ENCODE measurements at regions not wholly inside any gene's neighbourhood (a gene's known extent, or its start where the extent isn't known, plus 50 kb on each side); places are given as distances from the start of the nearest gene placed in this dataset.

DNA sequence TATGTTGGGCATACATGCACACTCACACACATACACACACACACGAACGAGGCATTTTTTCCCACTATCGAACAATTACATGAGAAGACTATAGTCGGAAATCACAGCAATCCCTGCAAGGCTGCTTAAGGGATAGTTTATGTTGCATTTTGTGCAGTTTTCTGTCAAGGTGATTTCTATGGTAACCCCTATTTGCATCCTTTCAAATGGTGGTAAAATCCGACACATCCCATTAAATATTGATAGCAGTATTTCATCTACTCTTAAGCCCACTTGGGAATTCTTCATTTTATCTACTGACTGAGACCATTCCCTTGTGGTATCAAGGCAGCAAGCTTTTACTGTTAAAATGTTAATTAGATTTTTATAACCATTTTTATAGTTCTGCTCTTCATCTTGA lies 457.8 kb downstream of the HACE1 start:
- H3K27me3 ChIP-seq, result no peaks in the 10 kb centered on the region
- H3K4me3 ChIP-seq, result no peak overlapping the region
- no peaks in the 10 kb centered on the region for H3K9me3 ChIP-seq
- no peaks in the 10 kb centered on the region for H3K36me3 ChIP-seq
- no peaks in the 10 kb centered on the region for H3K4me1 ChIP-seq
- ATAC-seq, result no peak
- DNase-seq, result no peak
- intact Hi-C loops (cut with DNase I), result no loop called here
- H3K27ac ChIP-seq, result no peak overlapping the region
- TF ChIP-seq, protein P1, sequence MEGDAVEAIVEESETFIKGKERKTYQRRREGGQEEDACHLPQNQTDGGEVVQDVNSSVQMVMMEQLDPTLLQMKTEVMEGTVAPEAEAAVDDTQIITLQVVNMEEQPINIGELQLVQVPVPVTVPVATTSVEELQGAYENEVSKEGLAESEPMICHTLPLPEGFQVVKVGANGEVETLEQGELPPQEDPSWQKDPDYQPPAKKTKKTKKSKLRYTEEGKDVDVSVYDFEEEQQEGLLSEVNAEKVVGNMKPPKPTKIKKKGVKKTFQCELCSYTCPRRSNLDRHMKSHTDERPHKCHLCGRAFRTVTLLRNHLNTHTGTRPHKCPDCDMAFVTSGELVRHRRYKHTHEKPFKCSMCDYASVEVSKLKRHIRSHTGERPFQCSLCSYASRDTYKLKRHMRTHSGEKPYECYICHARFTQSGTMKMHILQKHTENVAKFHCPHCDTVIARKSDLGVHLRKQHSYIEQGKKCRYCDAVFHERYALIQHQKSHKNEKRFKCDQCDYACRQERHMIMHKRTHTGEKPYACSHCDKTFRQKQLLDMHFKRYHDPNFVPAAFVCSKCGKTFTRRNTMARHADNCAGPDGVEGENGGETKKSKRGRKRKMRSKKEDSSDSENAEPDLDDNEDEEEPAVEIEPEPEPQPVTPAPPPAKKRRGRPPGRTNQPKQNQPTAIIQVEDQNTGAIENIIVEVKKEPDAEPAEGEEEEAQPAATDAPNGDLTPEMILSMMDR (IDR thresholded peaks at IDR 0.05), result no peak
- TF ChIP-seq POLR2A (IDR thresholded peaks at IDR 0.05), result no peak
- 73% methylated on average over 5 of the region's 5 CpGs for WGBS (ENCODE audit: insufficient coverage, low coverage, low lambda C conversion rate, missing lambda C conversion rate)

DNA sequence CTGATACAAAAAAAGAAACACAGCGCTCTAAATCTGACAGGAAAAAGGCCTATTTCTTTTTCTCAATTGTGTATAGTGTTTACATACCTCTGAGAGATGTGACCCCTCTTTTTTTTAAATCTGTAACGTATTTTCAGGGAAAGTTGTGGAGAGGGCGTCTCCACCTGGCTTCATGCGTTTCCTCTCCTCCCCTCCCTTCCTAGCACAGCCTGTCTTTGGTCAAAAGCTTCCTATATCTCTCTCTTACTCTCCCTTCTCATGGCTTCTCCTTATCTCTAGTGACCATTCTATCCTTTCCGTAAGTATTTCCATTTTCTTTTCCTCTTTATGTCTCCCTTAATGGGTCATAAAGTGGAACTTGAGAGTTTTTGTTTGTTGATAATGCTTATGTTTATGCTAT lies 458.9 kb downstream of the HACE1 start:
- Histone ChIP-seq H3K27me3 (no peaks in the 10 kb centered on the region), H3K36me3 (no peaks in the 10 kb centered on the region), H3K9me3 (no peaks in the 10 kb centered on the region), H3K27ac (no peak overlapping the region), H3K4me1 (no peaks in the 10 kb centered on the region), H3K4me3 (no peak overlapping the region)
- intact Hi-C loops (cut with DNase I), result no loop called here
- 36% methylated on average over 5 of the region's 5 CpGs for WGBS (ENCODE audit: insufficient coverage, low coverage, low lambda C conversion rate, missing lambda C conversion rate)
- no peak for DNase-seq
- ATAC-seq, result no peak
- TF ChIP-seq POLR2A (IDR thresholded peaks at IDR 0.05), result no peak
- TF ChIP-seq, protein P1 (IDR thresholded peaks at IDR 0.05), result no peak

DNA sequence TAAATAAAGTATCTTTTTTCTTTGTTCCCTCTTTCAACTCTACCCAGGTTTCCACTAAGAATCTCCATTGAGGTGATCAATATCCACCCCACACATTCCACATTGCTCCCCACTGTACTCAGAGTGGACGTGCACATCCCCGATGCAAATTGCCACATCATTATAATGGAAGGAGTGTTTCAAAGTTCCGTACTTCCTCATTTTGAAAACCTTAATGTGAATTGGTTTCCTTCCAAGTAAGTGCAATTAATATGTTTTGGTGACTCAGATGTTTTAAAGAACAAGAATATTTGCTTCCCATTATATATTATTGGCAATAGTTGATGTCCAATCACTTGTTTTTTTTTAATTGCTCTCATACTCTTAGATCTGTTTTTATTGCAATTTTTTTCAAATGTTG lies 463.6 kb downstream of the HACE1 start:
- H3K4me1 ChIP-seq, result no peaks in the 10 kb centered on the region
- H3K36me3 ChIP-seq, result no peaks in the 10 kb centered on the region
- intact Hi-C loops (cut with DNase I), result no loop called here
- no peaks in the 10 kb centered on the region for H3K9me3 ChIP-seq
- ATAC-seq (no peak), DNase-seq (no peak)
- no peak overlapping the region for H3K27ac ChIP-seq
- H3K27me3 ChIP-seq, result no peaks in the 10 kb centered on the region
- H3K4me3 ChIP-seq, result no peak overlapping the region
- TF ChIP-seq, protein P1 (IDR thresholded peaks at IDR 0.05), result no peak
- TF ChIP-seq POLR2A (IDR thresholded peaks at IDR 0.05), result no peak
- WGBS (ENCODE audit: insufficient coverage, low coverage, low lambda C conversion rate, missing lambda C conversion rate), result 46% methylated on average over 3 of the region's 3 CpGs

DNA sequence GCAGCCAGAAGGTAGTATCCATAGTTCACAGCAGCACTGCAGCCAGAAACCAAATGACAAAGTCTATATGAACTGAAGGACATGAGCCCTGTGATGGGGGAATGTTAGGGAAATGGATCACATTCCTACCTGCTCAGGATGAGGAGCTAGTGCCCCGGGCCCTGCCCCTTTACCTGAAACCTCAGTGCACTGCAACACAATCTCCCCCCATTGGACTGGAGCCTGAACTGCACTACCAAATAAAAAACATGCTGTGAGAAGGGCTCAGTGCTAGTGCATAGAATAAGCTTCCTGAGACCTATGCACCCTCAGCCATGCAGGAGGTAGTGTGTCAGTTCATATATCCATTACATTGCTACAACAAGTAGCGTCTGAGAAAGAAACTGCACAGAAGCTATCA lies 477.8 kb downstream of the HACE1 start:
- TF ChIP-seq, protein P1 (IDR thresholded peaks at IDR 0.05), result no peak
- no peak for TF ChIP-seq POLR2A (IDR thresholded peaks at IDR 0.05)
- Histone ChIP-seq H3K27me3 (no peaks in the 10 kb centered on the region), H3K9me3 (no peaks in the 10 kb centered on the region), H3K4me3 (no peak overlapping the region), H3K27ac (no peak overlapping the region), H3K4me1 (no peaks in the 10 kb centered on the region), H3K36me3 (no peaks in the 10 kb centered on the region)
- intact Hi-C loops (cut with DNase I), result no loop called here
- ATAC-seq, result no peak
- 53% methylated on average over 2 of the region's 2 CpGs for WGBS (ENCODE audit: insufficient coverage, low coverage, low lambda C conversion rate, missing lambda C conversion rate)
- DNase-seq, result no peak
